Cardiac fibroblast (primary cell): ENCODE measurements at regions not wholly inside any gene's neighbourhood (a gene's known extent, or its start where the extent isn't known, plus 50 kb on each side); places are given as distances from the start of the nearest gene placed in this dataset.
A peak's percentile ranks its signal among the peaks of the same experiment; 100 is the strongest.

Experiments used
- DNase-seq, 2 donors: peaks; one replicate each; pipeline versions ENCODE4 v3.0.0 to v3.0.0-alpha.2; 2010; ENCODE audit warnings: low read depth in 2 of 2
- H3K4me3 ChIP-seq, 2 donors: replicated peaks in 1 of 2; 1 replicate in 1 of 2; 2 replicates in 1 of 2; pipeline ENCODE4 v1.5.1; 2011; ENCODE audit warnings: low read depth in 2 of 2, low read length in 2 of 2, mild to moderate bottlenecking in 2 of 2, moderate library complexity in 1 of 2
- CTCF ChIP-seq: IDR thresholded peaks from one replicate; pipeline ENCODE4 v1.5.1; 2011; ENCODE audit warnings: low read depth, mild to moderate bottlenecking, low read length, inconsistent platforms

GRCh38 chr12:67918441-67918840 lies 70.8 kb upstream of the IFNG-AS1 start:
- no peak for DNase-seq
- no peak for TF ChIP-seq CTCF
- no peak overlapping the region for H3K4me3 ChIP-seq

- H3K4me3 ChIP-seq = no peak overlapping the region
- no peak for TF ChIP-seq CTCF
- peak in 1 of 2 donors; percentile 76 for DNase-seq
These were observed 69.8 kb upstream of the IFNG-AS1 start for GRCh38 chr12:67919406-67919805.

- no peak overlapping the region for H3K4me3 ChIP-seq
- DNase-seq = peak in 1 of 2 donors; percentile 20
- no peak for TF ChIP-seq CTCF
These were observed 68.8 kb upstream of the IFNG-AS1 start for GRCh38 chr12:67920413-67920812.

GRCh38 chr12:67921286-67921685 lies 68.0 kb upstream of the IFNG-AS1 start:
- DNase-seq = no peak
- H3K4me3 ChIP-seq = no peak overlapping the region
- TF ChIP-seq CTCF = no peak

GRCh38 chr12:67922245-67922644 lies 67.0 kb upstream of the IFNG-AS1 start:
- no peak for DNase-seq
- no peak for TF ChIP-seq CTCF
- H3K4me3 ChIP-seq = no peak overlapping the region

GRCh38 chr12:67925077-67925476 lies 64.2 kb upstream of the IFNG-AS1 start:
- H3K4me3 ChIP-seq = no peak overlapping the region
- no peak for DNase-seq
- TF ChIP-seq CTCF = no peak

- H3K4me3 ChIP-seq = no peak overlapping the region
- TF ChIP-seq CTCF = no peak
- no peak for DNase-seq
These were observed 63.7 kb upstream of the IFNG-AS1 start for GRCh38 chr12:67925552-67925951.
